SK-N-SH treated with all-trans-retinoic acid at 6 μM for 48 hours (cell line): ENCODE measurements at regions not wholly inside any gene's neighbourhood (a gene's known extent, or its start where the extent isn't known, plus 50 kb on each side); places are given as distances from the start of the nearest gene placed in this dataset.

Experiments
- ATAC-seq: fragments of 200-7000 bp; cut with Tn5 transposase; 3 replicates; pipeline ENCODE4 v1.9.1; 2020; ENCODE audit warnings: mild to moderate bottlenecking, moderate library complexity
- ARNTL ChIP-seq: fragments of 450-650 bp; formaldehyde crosslinking; IDR thresholded peaks from 2 replicates; pipeline ENCODE4 v1.5.0; 2020; ENCODE audit warnings: low read depth, mild to moderate bottlenecking, moderate library complexity, borderline replicate concordance
- BACH2 ChIP-seq: fragments of 250-450 bp; sonication (Bioruptor Pico); IDR thresholded peaks from 2 replicates; pipeline ENCODE4 v1.9.0; 2021; ENCODE audit warnings: mild to moderate bottlenecking, borderline replicate concordance
- CSDC2 ChIP-seq: fragments of 250-450 bp; sonication (Bioruptor Pico); IDR thresholded peaks from 2 replicates; pipeline ENCODE4 v1.5.0; 2020; ENCODE audit warnings: mild to moderate bottlenecking, moderate library complexity
- ESRRG ChIP-seq: fragments of 250-450 bp; sonication (Bioruptor Pico); IDR thresholded peaks from 2 replicates; pipeline ENCODE4 v1.6.1; 2021; ENCODE audit warnings: mild to moderate bottlenecking
- GLIS3 ChIP-seq: fragments of 250-450 bp; sonication (Bioruptor Pico); IDR thresholded peaks from 2 replicates; pipeline ENCODE4 v1.5.0; 2020; ENCODE audit warnings: mild to moderate bottlenecking, moderate library complexity
- POU6F1 ChIP-seq: fragments of 250-450 bp; sonication (Bioruptor Pico); IDR thresholded peaks from 2 replicates; pipeline ENCODE4 v1.8.0; 2021; ENCODE audit warnings: low read depth, mild to moderate bottlenecking, moderate library complexity, borderline replicate concordance
- PPARA ChIP-seq: fragments of 250-450 bp; sonication (Bioruptor Pico); IDR thresholded peaks from 2 replicates; pipeline ENCODE4 v1.5.0; 2020; ENCODE audit warnings: mild to moderate bottlenecking, borderline replicate concordance
- RARB ChIP-seq: fragments of 250-450 bp; sonication (Bioruptor Pico); IDR thresholded peaks from 2 replicates; pipeline ENCODE4 v1.8.0; 2021; ENCODE audit warnings: mild to moderate bottlenecking, moderate library complexity
- SNAI2 ChIP-seq: fragments of 250-450 bp; sonication (Bioruptor Pico); IDR thresholded peaks from 2 replicates; pipeline ENCODE4 v1.5.0; 2020; ENCODE audit warnings: mild to moderate bottlenecking, moderate library complexity
- TCF4 ChIP-seq: fragments of 250-450 bp; sonication (Bioruptor Pico); IDR thresholded peaks from 2 replicates; pipeline ENCODE4 v1.8.0; 2021; ENCODE audit warnings: mild to moderate bottlenecking, moderate library complexity, borderline replicate concordance
- TSHZ2 ChIP-seq: fragments of 250-450 bp; sonication (Bioruptor Pico); IDR thresholded peaks from 2 replicates; pipeline ENCODE4 v1.5.0; 2020; ENCODE audit warnings: mild to moderate bottlenecking, moderate library complexity
- ZFP3 ChIP-seq: fragments of 250-450 bp; sonication (Bioruptor Pico); IDR thresholded peaks from 2 replicates; pipeline ENCODE4 v1.5.0; 2020; ENCODE audit warnings: mild to moderate bottlenecking, moderate library complexity
- ZFP30 ChIP-seq: fragments of 450-650 bp; formaldehyde crosslinking; IDR thresholded peaks from 2 replicates; pipeline ENCODE4 v1.5.0; 2022; ENCODE audit warnings: mild to moderate bottlenecking, moderate library complexity
- ZNF565 ChIP-seq: fragments of 450-650 bp; formaldehyde crosslinking; conservative IDR thresholded peaks from 2 replicates; pipeline ENCODE4 v1.5.0; 2020; ENCODE audit warnings: low read depth, mild to moderate bottlenecking, moderate library complexity
- ZNF70 ChIP-seq: fragments of 450-650 bp; formaldehyde crosslinking; IDR thresholded peaks from 2 replicates; pipeline ENCODE4 v1.5.0; 2020; ENCODE audit warnings: mild to moderate bottlenecking, moderate library complexity
- ZNF8 ChIP-seq: fragments of 450-650 bp; formaldehyde crosslinking; IDR thresholded peaks from 2 replicates; pipeline ENCODE4 v1.5.0; 2020; ENCODE audit warnings: mild to moderate bottlenecking, moderate library complexity
- TF ChIP-seq, protein P1 (sequence below): fragments of 250-450 bp; sonication (Bioruptor Pico); IDR thresholded peaks from 2 replicates; pipeline ENCODE4 v1.8.0; 2020; ENCODE audit warnings: mild to moderate bottlenecking, moderate library complexity, borderline replicate concordance
- TF ChIP-seq, protein P2 (sequence below): fragments of 250-450 bp; sonication (Bioruptor Pico); IDR thresholded peaks from 2 replicates; pipeline ENCODE4 v1.5.1; 2021; ENCODE audit warnings: mild to moderate bottlenecking, moderate library complexity

DNA sequence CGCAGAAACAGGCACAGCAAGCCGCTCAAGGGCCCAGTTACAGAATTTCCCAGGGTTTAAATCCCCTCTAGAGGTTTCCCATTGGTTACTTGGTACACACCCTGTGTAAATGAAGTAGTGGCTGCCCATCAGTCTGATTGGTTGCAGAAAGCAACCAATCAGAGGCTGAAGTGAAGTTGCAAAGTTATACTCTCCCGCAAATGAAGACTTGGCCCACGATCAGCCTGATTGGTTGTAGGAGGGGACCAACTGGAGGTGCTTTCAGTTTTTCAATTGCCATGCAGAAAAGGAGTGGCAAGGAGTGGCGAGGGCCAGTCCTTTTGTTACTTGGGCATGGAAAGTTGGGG is 909.2 kb upstream of the AUTS2 start (continued):
- TF ChIP-seq ARNTL, result no peak
- TF ChIP-seq RARB (CRISPR knock-in tag), result no peak
- no peak for TF ChIP-seq ZNF70 (CRISPR knock-in tag)
- TF ChIP-seq ZFP30, result no peak
- TF ChIP-seq ESRRG, result no peak

- no peak for TF ChIP-seq ARNTL
- TF ChIP-seq, protein P1, sequence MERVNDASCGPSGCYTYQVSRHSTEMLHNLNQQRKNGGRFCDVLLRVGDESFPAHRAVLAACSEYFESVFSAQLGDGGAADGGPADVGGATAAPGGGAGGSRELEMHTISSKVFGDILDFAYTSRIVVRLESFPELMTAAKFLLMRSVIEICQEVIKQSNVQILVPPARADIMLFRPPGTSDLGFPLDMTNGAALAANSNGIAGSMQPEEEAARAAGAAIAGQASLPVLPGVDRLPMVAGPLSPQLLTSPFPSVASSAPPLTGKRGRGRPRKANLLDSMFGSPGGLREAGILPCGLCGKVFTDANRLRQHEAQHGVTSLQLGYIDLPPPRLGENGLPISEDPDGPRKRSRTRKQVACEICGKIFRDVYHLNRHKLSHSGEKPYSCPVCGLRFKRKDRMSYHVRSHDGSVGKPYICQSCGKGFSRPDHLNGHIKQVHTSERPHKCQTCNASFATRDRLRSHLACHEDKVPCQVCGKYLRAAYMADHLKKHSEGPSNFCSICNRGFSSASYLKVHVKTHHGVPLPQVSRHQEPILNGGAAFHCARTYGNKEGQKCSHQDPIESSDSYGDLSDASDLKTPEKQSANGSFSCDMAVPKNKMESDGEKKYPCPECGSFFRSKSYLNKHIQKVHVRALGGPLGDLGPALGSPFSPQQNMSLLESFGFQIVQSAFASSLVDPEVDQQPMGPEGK, result peak; percentile 35; the same call in 1 of the 2 replicates
- TF ChIP-seq, all 23 proteins: peak for 1
- ATAC-seq, result peak; percentile 91
Measured at GRCh38 chr7:68691261-68692216, 906.7 kb upstream of the AUTS2 start.

DNA sequence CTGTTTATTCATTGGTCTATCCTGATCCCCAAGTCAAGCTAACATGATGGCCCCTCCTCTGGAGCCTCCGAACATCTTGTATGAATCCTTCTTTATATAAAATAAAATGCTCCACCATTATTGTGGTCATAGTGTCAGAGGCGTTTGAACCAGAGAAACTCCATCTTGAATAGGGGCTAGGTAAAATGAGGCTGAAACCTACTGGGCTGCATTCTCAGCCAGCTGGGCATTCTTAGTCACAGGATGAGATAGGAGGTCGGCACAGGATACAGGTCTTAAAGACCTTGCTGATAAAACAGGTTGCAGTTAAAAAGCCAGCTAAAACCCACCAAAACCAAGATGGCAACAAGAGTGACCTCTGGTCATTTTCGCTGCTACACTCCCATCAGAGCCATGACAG is 905.8 kb upstream of the AUTS2 start:
- no peak for TF ChIP-seq CSDC2
- TF ChIP-seq, protein P2, sequence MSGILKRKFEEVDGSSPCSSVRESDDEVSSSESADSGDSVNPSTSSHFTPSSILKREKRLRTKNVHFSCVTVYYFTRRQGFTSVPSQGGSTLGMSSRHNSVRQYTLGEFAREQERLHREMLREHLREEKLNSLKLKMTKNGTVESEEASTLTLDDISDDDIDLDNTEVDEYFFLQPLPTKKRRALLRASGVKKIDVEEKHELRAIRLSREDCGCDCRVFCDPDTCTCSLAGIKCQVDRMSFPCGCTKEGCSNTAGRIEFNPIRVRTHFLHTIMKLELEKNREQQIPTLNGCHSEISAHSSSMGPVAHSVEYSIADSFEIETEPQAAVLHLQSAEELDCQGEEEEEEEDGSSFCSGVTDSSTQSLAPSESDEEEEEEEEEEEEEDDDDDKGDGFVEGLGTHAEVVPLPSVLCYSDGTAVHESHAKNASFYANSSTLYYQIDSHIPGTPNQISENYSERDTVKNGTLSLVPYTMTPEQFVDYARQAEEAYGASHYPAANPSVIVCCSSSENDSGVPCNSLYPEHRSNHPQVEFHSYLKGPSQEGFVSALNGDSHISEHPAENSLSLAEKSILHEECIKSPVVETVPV (CRISPR knock-in tag), result no peak
- TF ChIP-seq SNAI2 (CRISPR knock-in tag), result no peak
- TF ChIP-seq RARB (CRISPR knock-in tag), result no peak
- TF ChIP-seq TSHZ2 (CRISPR knock-in tag), result no peak
- no peak for TF ChIP-seq GLIS3
- no peak for TF ChIP-seq PPARA (CRISPR knock-in tag)
- no peak for TF ChIP-seq ARNTL
- TF ChIP-seq BACH2, result no peak
- ATAC-seq, result no peak

GRCh38 chr7:68694656-68695055 is 903.6 kb upstream of the AUTS2 start:
- TF ChIP-seq ESRRG (no peak), RARB (CRISPR knock-in tag) (no peak), SNAI2 (CRISPR knock-in tag) (no peak), ZFP30 (no peak), POU6F1 (no peak), BACH2 (no peak), ZNF565 (CRISPR knock-in tag) (no peak), TCF4 (CRISPR knock-in tag) (no peak), PPARA (CRISPR knock-in tag) (no peak)
- ATAC-seq, result no peak

GRCh38 chr7:68697796-68698280 is 900.4 kb upstream of the AUTS2 start:
- TF ChIP-seq ZNF8 (CRISPR knock-in tag) (peak; percentile 36; the same call in 1 of the 2 replicates), ZFP3 (CRISPR knock-in tag) (no peak), TSHZ2 (CRISPR knock-in tag) (no peak)
- TF ChIP-seq, protein P2 (CRISPR knock-in tag), result no peak
- peak; percentile 75 for ATAC-seq
